Tibial artery (tissue), 4 donors: ENCODE measurements at regions not wholly inside any gene's neighbourhood (a gene's known extent, or its start where the extent isn't known, plus 50 kb on each side); places are given as distances from the start of the nearest gene placed in this dataset.

Source experiments
- DNase-seq, 2 donors: peaks; one replicate each; pipeline ENCODE4 v3.0.0-alpha.2; 2019
- H3K27ac ChIP-seq, 2 donors: fragments of 200-600 bp; sonication (generic) in 1 of 2; 1 replicate in 1 of 2; 2 replicates in 1 of 2; pipeline ENCODE4 v1.5.1; 2018 to 2019; ENCODE audit warnings: mild to moderate bottlenecking in 1 of 2
- H3K27me3 ChIP-seq, 2 donors: fragments of 200-600 bp; sonication (generic) in 1 of 2; one replicate each; pipeline versions ENCODE4 v1.5.1 to v1.6.0; 2016 to 2019
- H3K36me3 ChIP-seq, 3 donors: fragments of 200-600 bp; sonication (generic) in 2 of 3; one replicate each; pipeline ENCODE4 v1.5.1; 2016 to 2019; ENCODE audit warnings: mild to moderate bottlenecking in 2 of 3
- H3K4me1 ChIP-seq, 4 donors: fragments of 200-600 bp; sonication (generic) in 2 of 4; 1 replicate in 3 of 4; 2 replicates in 1 of 4; pipeline ENCODE4 v1.5.1; 2016 to 2019
- H3K4me3 ChIP-seq, 2 donors: fragments of 200-600 bp; sonication (generic) in 1 of 2; 1 replicate in 1 of 2; 2 replicates in 1 of 2; pipeline ENCODE4 v1.5.1; 2018 to 2019; ENCODE audit warnings: mild to moderate bottlenecking in 2 of 2
- H3K9me3 ChIP-seq, 3 donors: fragments of 200-600 bp; sonication (generic) in 1 of 3; one replicate each; pipeline ENCODE4 v1.5.1; 2016 to 2019
- CTCF ChIP-seq, 2 experiments: fragments of 200-600 bp in 1 of 2; fragments of 450-650 bp in 1 of 2; IDR thresholded peaks; one replicate each; pipeline ENCODE4 v1.5.1; 2017 to 2019; ENCODE audit warnings: antibody characterized with exemption in 2 of 2, mild to moderate bottlenecking in 1 of 2, moderate library complexity in 1 of 2
- intact Hi-C: fragments of 100-400 bp; cut with DNase I; formaldehyde crosslinking; loops from one replicate; pipeline ENCODE4 v1.15.0; 2023; ENCODE audit warnings: low total_unique reads

GRCh38 chr20:61168605-61169004 is 83.5 kb upstream of the CDH4 start:
- DNase-seq = no peak
- H3K9me3 ChIP-seq = no peaks in the 10 kb centered on the region
- H3K27ac ChIP-seq = no peak overlapping the region
- TF ChIP-seq CTCF (IDR thresholded peaks at IDR 0.05) = no peak
- no peak overlapping the region for H3K4me3 ChIP-seq
- intact Hi-C loops = no loop called here
- peaks cover 0 to 3% of the 10 kb centered on the region in 2 donors for H3K27me3 ChIP-seq
- no peaks in the 10 kb centered on the region for H3K36me3 ChIP-seq
- no peaks in the 10 kb centered on the region for H3K4me1 ChIP-seq

GRCh38 chr20:61169874-61170273 is 82.2 kb upstream of the CDH4 start:
- Histone ChIP-seq H3K36me3 (no peaks in the 10 kb centered on the region), H3K27me3 (peaks cover 0 to 3% of the 10 kb centered on the region in 2 donors), H3K27ac (no peak overlapping the region), H3K9me3 (no peaks in the 10 kb centered on the region), H3K4me1 (no peaks in the 10 kb centered on the region), H3K4me3 (no peak overlapping the region)
- DNase-seq = no peak
- TF ChIP-seq CTCF (IDR thresholded peaks at IDR 0.05) = no peak
- intact Hi-C loops = no loop called here

- no peaks in the 10 kb centered on the region for H3K9me3 ChIP-seq
- DNase-seq = no peak
- no peak overlapping the region for H3K4me3 ChIP-seq
- intact Hi-C loops = no loop called here
- TF ChIP-seq CTCF (IDR thresholded peaks at IDR 0.05) = no peak
- H3K36me3 ChIP-seq = no peaks in the 10 kb centered on the region
- H3K27ac ChIP-seq = no peak overlapping the region
- H3K4me1 ChIP-seq = no peaks in the 10 kb centered on the region
- peaks cover 0 to 3% of the 10 kb centered on the region in 2 donors for H3K27me3 ChIP-seq
Measured at GRCh38 chr20:61170496-61171320, 81.4 kb upstream of the CDH4 start.

- intact Hi-C loops = no loop called here
- no peak overlapping the region for H3K4me3 ChIP-seq
- no peaks in the 10 kb centered on the region for H3K4me1 ChIP-seq
- TF ChIP-seq CTCF (IDR thresholded peaks at IDR 0.05) = no peak
- no peak overlapping the region for H3K27ac ChIP-seq
- H3K36me3 ChIP-seq = no peaks in the 10 kb centered on the region
- H3K27me3 ChIP-seq = no peaks in the 10 kb centered on the region
- H3K9me3 ChIP-seq = no peaks in the 10 kb centered on the region
- DNase-seq = no peak
Measured at GRCh38 chr20:61173267-61173666, 78.8 kb upstream of the CDH4 start.

- no peak for DNase-seq
- no peak overlapping the region for H3K4me3 ChIP-seq
- H3K27ac ChIP-seq = no peak overlapping the region
- H3K4me1 ChIP-seq = no peaks in the 10 kb centered on the region
- H3K27me3 ChIP-seq = no peaks in the 10 kb centered on the region
- H3K9me3 ChIP-seq = no peaks in the 10 kb centered on the region
- no peaks in the 10 kb centered on the region for H3K36me3 ChIP-seq
- intact Hi-C loops = no loop called here
- TF ChIP-seq CTCF (IDR thresholded peaks at IDR 0.05) = no peak
Measured at GRCh38 chr20:61173961-61174725, 77.9 kb upstream of the CDH4 start.
